Tibial nerve (tissue), 4 donors: ENCODE measurements at regions not wholly inside any gene's neighbourhood (a gene's known extent, or its start where the extent isn't known, plus 50 kb on each side); places are given as distances from the start of the nearest gene placed in this dataset.

Experiments
- DNase-seq, 2 donors: peaks; one replicate each; pipeline ENCODE4 v3.0.0-alpha.2; 2019; ENCODE audit warnings: low spot score in 2 of 2
- H3K27ac ChIP-seq, 4 donors: fragments of 200-600 bp; sonication (generic) in 3 of 4; one replicate each; pipeline ENCODE4 v1.5.1; 2017 to 2019; ENCODE audit warnings: mild to moderate bottlenecking in 1 of 4
- H3K27me3 ChIP-seq, 2 donors: fragments of 200-600 bp; sonication (generic) in 1 of 2; one replicate each; pipeline versions ENCODE4 v1.5.1 to v1.6.0; 2017 to 2019
- H3K36me3 ChIP-seq, 3 donors: fragments of 200-600 bp; sonication (generic); one replicate each; pipeline ENCODE4 v1.5.1; 2018 to 2019
- H3K4me1 ChIP-seq, 4 donors: fragments of 200-600 bp; sonication (generic) in 3 of 4; one replicate each; pipeline ENCODE4 v1.5.1; 2017 to 2019
- H3K4me3 ChIP-seq, 4 donors: fragments of 200-600 bp; sonication (generic) in 3 of 4; one replicate each; pipeline ENCODE4 v1.5.1; 2017 to 2019; ENCODE audit warnings: mild to moderate bottlenecking in 1 of 4, moderate library complexity in 1 of 4
- H3K9me3 ChIP-seq, 4 donors: fragments of 200-600 bp; sonication (generic) in 3 of 4; one replicate each; pipeline ENCODE4 v1.5.1; 2017 to 2019
- EP300 ChIP-seq, 2 donors: sonication (generic); formaldehyde crosslinking; IDR thresholded peaks; one replicate each; pipeline ENCODE4 v1.6.1; 2017; ENCODE audit warnings: antibody characterized with exemption in 2 of 2, mild to moderate bottlenecking in 1 of 2
- POLR2A ChIP-seq, 2 donors: fragments of 450-650 bp; IDR thresholded peaks; one replicate each; pipeline ENCODE4 v1.6.1; 2017; ENCODE audit warnings: antibody characterized with exemption in 2 of 2, mild to moderate bottlenecking in 2 of 2, moderate library complexity in 2 of 2
- WGBS, 2 donors: methylation state at CpG; one replicate each; pipeline ENCODE4 v1.1.5; 2018; 5-methylcytosine and 5-hydroxymethylcytosine counted together
- TF ChIP-seq, protein P1 (sequence below), 5 experiments: fragments of 200-600 bp in 3 of 5; fragments of 450-650 bp in 2 of 5; sonication (generic) in 3 of 5; IDR thresholded peaks; one replicate each; pipeline ENCODE4 v1.5.1; 2016 to 2019; ENCODE audit warnings: antibody characterized with exemption in 5 of 5, mild to moderate bottlenecking in 3 of 5, moderate library complexity in 2 of 5

DNA sequence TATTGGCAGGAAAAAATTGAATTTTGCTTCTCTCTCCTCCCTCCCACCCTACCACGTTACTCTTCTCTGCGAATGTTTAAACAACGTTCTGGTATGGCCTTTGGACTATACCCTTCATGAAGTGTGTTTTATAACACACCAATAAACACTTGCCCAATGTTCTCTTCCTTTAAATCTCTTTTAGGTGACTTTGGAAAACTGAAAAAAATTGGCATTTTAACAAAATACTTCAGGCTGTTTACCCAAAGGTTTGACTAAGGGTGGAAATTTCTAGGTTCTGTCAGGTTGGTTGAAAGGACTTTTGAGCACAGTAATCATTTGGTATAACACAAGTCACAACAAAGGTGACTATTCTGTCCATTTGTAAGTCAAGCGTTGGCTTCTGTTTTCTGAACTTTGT, 446.8 kb downstream of the AEBP2 start:
- Histone ChIP-seq H3K4me3 (no peak overlapping the region), H3K36me3 (no peaks in the 10 kb centered on the region), H3K4me1 (peaks cover 0 to 12% (median 0%) of the 10 kb centered on the region in 4 donors), H3K27ac (no peak overlapping the region), H3K9me3 (no peaks in the 10 kb centered on the region), H3K27me3 (no peaks in the 10 kb centered on the region)
- TF ChIP-seq, protein P1, sequence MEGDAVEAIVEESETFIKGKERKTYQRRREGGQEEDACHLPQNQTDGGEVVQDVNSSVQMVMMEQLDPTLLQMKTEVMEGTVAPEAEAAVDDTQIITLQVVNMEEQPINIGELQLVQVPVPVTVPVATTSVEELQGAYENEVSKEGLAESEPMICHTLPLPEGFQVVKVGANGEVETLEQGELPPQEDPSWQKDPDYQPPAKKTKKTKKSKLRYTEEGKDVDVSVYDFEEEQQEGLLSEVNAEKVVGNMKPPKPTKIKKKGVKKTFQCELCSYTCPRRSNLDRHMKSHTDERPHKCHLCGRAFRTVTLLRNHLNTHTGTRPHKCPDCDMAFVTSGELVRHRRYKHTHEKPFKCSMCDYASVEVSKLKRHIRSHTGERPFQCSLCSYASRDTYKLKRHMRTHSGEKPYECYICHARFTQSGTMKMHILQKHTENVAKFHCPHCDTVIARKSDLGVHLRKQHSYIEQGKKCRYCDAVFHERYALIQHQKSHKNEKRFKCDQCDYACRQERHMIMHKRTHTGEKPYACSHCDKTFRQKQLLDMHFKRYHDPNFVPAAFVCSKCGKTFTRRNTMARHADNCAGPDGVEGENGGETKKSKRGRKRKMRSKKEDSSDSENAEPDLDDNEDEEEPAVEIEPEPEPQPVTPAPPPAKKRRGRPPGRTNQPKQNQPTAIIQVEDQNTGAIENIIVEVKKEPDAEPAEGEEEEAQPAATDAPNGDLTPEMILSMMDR (IDR thresholded peaks at IDR 0.05), result no peak
- TF ChIP-seq EP300 (IDR thresholded peaks at IDR 0.05), result no peak
- no peak for TF ChIP-seq POLR2A (IDR thresholded peaks at IDR 0.05)
- WGBS, 2 donors, result 83 to 88% methylated on average over 4 of the region's 4 CpGs
- no peak for DNase-seq

DNA sequence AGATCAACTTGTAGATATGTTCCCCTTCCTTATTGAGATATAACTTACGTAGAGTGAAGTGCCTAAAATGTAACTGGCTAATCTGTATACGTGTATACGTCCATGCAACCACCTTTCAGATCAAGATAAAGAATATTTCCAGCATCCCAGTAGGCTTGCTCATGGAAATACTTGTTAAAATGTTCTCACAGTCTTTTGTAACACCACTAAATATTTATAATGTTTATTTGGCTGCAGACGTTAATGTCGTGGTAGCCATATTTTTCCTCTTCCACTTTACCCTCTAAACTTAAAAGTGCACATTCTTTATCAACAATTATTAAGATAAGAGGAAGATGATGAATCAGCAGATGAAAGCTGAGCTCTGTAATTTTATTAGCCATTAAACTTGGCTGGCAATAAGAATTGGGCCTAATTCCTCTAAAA, 447.4 kb downstream of the AEBP2 start:
- no peaks in the 10 kb centered on the region for H3K9me3 ChIP-seq
- peaks cover 0 to 12% (median 0%) of the 10 kb centered on the region in 4 donors for H3K4me1 ChIP-seq
- H3K27me3 ChIP-seq, result no peaks in the 10 kb centered on the region
- H3K27ac ChIP-seq, result no peak overlapping the region
- WGBS, 2 donors, result 70 to 73% methylated on average over 5 of the region's 5 CpGs
- no peaks in the 10 kb centered on the region for H3K36me3 ChIP-seq
- no peak for DNase-seq
- no peak for TF ChIP-seq POLR2A (IDR thresholded peaks at IDR 0.05)
- TF ChIP-seq EP300 (IDR thresholded peaks at IDR 0.05), result no peak
- TF ChIP-seq, protein P1 (IDR thresholded peaks at IDR 0.05), result no peak
- no peak overlapping the region for H3K4me3 ChIP-seq

DNA sequence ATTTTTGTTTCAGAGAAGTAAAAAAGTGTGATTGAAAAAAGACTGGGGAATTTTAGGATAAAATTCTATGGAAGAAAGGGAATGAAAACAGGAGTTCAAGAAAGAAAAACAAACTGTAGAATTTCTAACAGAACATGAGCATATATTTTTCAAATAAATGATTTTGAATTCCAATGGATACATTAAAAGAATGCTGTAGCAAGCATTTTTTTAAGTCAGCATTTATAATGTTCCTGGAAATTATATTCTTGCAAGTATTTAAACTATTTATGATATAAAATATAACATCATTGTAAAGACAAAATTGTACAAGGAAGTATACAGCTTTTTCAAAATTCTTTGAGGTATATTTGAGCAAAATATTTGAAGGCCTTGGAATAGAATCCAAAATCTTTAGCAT, 450.7 kb downstream of the AEBP2 start:
- H3K4me3 ChIP-seq, result no peak overlapping the region
- no peaks in the 10 kb centered on the region for H3K36me3 ChIP-seq
- no peak for TF ChIP-seq POLR2A (IDR thresholded peaks at IDR 0.05)
- TF ChIP-seq, protein P1 (IDR thresholded peaks at IDR 0.05), result no peak
- TF ChIP-seq EP300 (IDR thresholded peaks at IDR 0.05), result no peak
- H3K27me3 ChIP-seq, result no peaks in the 10 kb centered on the region
- H3K9me3 ChIP-seq, result no peaks in the 10 kb centered on the region
- H3K4me1 ChIP-seq, result peaks cover 0 to 3% (median 0%) of the 10 kb centered on the region in 4 donors
- no peak overlapping the region for H3K27ac ChIP-seq
- no peak for DNase-seq

DNA sequence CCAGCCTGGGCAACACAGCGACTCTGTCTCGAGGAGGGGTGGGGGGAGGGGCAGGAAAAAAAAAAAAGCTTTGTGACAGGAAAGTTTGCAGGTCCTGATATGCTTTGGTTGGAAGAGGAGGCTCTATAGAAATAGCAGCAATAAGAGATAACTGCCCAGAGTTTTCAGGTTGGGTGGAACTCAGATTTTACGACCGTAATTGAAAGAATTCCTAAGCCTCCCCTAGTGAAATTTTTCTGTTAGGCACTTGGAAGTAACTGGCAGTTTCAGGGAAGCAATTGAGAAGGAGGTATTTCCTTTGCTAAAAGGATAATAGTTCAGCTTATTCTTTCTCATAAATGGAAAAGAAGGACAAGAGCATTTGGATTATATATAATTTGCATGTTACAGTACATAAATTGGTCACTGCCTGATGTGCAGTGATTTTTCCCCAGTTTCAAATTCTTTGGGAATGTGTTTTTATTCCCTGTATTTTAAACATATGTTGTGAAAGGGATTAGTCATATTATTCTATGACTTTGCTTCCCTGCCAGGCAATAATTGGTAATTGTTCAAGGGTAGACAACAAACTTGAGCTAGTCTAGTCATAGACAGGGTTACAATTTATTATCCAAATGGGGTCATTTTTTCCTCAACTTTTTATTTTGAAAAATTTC, 452.8 kb downstream of the AEBP2 start:
- WGBS, 2 donors, result 49 to 50% methylated on average over 4 of the region's 4 CpGs
- Histone ChIP-seq H3K9me3 (no peaks in the 10 kb centered on the region), H3K36me3 (no peaks in the 10 kb centered on the region), H3K4me3 (no peak overlapping the region), H3K27me3 (no peaks in the 10 kb centered on the region), H3K27ac (no peak overlapping the region), H3K4me1 (no peaks in the 10 kb centered on the region)
- no peak for TF ChIP-seq POLR2A (IDR thresholded peaks at IDR 0.05)
- TF ChIP-seq, protein P1 (IDR thresholded peaks at IDR 0.05), result no peak
- TF ChIP-seq EP300 (IDR thresholded peaks at IDR 0.05), result no peak
- no peak for DNase-seq

DNA sequence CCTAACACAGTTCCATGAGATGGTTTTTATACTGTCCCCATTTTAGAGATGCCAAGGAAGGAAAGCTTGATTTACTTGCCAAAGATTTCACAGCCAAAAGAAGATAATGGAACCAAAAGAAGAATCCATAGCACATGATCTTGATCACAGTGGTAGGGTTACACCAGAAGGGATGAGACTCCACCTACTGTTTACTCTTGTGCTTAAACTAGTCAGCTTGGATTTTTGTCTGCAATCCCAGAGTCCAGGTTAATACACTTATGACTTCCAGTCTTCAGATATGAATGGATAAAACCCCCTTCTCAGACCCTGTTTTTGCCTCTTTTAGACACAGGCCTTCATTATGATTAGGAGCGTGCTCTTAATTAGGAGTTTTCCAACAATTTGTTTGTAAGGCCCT, 454.2 kb downstream of the AEBP2 start:
- H3K9me3 ChIP-seq, result no peaks in the 10 kb centered on the region
- WGBS, 2 donors, result 91% methylated on average over 1 of the region's 1 CpG
- no peak overlapping the region for H3K27ac ChIP-seq
- DNase-seq, result no peak
- no peak overlapping the region for H3K4me3 ChIP-seq
- H3K27me3 ChIP-seq, result no peaks in the 10 kb centered on the region
- no peaks in the 10 kb centered on the region for H3K36me3 ChIP-seq
- no peak for TF ChIP-seq POLR2A (IDR thresholded peaks at IDR 0.05)
- TF ChIP-seq, protein P1 (IDR thresholded peaks at IDR 0.05), result no peak
- no peak for TF ChIP-seq EP300 (IDR thresholded peaks at IDR 0.05)
- H3K4me1 ChIP-seq, result no peaks in the 10 kb centered on the region
